ENCODE measurements at regions not wholly inside any gene's neighbourhood (a gene's known extent, or its start where the extent isn't known, plus 50 kb on each side); places are given as distances from the start of the nearest gene placed in this dataset.
"Not testable (repeated sequence)": the region's sequence is repeated elsewhere in the genome, so short reads cannot be mapped to it uniquely, and the experiment has no call there.

DNA sequence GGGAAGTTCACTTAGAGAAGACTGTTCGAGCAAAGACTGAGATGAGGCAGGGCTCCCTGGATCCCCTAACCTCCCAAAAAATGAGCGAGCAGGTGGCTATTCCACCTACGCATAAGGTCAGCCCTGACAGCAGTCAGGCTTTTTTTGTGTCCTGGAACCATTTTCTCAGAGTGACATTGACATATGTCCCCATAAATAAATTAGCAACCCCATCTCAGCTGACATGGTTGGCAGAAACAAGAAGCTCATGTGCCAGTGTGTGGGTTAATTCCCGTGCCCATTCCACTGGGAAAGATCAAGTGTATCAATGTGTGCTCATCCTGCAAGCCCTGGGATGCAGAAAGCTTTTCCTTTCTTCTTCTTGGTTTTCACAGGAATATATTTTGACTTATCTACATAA is 740.4 kb upstream of the CELF4 start:
- DNase-seq, result no peak

DNA sequence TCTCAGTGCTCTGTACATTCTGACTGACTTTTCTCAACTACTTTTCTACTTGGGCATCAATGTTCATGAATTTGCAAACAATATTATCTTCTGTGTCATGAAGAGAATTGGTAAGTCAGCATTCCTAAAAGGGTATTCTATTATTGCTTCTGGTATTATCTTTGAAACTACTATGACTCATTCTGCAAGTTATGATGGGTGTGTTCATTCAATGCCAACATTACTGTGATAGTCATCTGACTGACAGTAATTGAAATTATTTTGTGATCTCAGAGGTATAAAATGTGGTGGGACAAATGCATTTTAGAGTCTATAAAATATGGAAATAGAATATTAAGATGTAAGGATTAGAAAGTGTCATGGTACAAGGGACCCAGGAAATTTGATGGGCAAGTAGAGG is 736.0 kb upstream of the CELF4 start:
- DNase-seq, result no peak

DNA sequence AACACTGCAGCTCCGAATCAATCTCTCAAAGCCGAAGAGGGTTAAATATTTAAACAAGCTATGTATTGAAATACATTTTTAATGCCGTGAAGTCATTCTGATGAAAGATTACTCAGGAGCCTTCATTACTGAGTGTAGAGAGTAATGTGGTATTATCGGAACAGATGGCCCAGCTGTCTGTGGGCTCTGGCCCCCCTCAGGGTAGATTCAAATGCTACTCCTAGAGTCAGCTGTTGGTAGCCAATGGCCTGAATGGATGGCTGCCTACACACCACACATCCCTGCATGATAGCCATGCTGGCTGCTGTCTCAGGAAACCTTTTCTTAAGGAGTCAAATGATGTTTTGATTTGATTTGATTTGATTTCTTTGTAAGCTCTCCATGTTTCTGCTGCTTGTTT is 732.3 kb upstream of the CELF4 start:
- no peak for DNase-seq

DNA sequence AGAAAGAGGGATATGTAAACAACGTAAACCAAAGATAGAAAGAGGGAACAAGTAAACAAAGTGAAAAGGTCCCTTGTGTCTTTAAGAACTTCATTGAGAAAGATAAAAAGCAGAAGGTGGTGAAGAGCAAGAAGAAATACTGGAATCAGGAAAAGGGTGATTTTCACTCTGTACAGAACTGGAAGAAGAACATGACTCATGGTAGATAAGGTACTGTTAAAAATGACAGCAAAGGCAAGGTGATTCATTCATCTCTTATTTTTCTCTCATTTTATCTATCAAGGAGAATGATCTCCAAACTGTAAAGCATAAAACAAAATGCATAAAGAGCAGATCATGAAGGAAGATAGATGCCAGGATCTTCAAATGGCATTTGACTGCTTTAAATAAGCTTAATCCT is 724.6 kb upstream of the CELF4 start:
- DNase-seq, result no peak

DNA sequence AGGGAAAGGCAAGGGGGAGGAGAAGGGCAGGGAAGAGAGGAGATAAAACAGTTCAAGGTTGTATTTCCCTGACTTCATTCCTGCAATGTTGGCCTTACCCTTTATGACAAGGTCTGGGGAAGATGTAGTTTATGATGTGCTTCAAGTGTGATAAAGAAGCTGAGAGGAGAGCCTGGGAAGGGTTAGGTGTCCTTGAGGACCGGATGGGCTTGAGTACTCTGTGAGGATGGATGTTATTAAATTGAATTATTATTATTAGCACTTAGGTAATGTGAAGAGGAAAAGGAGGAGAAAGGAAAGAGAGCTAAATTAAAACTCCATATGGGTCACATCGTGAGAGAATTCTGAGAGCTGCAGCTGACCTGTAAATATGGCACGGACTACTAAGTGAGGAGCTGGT is 719.4 kb upstream of the CELF4 start:
- DNase-seq, result no peak

DNA sequence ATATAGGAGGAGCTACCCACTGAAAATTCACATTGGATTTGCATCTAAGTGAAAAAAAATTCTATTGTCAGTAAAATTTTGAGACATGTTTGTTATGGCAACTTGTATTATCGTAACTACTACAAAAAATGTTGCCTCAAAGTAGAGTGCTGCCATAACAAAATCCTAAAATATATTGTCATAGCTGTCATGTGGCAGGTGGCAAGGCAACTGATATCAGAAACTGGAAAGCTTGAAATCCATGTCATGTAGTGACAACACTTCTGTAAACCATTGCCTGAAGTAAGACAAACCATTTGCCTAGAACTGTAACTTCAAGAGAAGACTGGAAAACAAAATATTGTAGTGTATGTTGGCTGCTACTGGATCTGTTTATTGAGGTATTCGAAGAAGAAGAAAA is 697.5 kb upstream of the CELF4 start:
- no peak for DNase-seq

DNA sequence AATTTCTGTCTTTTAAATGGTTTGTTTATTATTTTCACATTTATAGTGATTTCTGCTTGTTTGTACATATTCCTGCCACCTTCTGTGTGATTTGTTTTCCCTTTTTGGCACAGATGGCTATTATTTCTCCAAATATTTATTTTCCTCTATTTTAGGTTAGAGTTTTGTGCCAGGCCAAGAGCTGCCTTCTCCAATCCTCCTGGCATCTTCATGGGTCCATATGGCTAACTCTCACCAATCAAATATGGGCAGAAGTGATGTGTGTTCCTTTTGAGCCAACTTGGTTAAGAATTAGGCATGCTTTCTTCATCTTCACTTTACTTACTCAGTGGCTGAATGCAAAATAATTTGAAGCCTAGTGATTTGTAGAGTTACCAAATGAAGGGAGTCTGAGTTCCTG is 697.1 kb upstream of the CELF4 start:
- DNase-seq, result no peak

DNA sequence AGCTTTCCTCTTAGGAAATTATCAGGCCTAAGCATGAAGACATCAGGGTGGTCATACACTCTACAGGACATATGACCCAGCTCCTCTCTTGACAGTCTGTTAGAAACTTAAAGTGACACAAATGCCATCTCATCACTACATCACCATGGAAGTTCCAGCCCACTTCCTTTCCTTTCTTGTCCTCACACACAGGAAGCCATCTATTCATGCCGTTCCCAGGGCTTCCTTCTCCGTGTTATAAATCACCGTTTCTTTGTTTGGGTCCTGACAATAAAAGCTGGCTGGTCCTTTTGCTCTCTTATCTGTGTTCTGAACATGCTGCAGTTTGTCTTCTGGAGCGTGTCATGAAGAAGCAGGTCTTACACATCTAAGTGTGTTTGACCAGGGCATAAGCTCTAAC is 692.1 kb upstream of the CELF4 start:
- DNase-seq, result no peak

DNA sequence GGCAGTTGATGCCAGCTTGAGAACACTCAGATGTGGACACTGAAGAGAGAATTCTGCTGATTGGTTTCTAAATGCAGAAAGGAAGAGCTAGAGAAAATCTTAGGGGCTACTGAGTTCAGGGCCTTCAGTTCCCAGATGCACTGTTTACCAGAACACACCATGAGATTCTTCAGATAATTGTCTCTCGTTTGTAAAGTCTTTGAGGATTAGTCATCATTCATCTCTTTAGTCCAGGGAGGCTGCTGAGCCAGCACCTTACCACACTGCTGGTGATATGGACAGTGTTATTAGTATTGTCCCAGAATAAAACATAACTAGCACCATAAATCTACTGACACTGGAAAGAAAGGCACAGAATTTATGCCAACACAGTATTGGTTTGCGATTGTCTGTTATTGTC is 690.8 kb upstream of the CELF4 start:
- DNase-seq, result no peak

DNA sequence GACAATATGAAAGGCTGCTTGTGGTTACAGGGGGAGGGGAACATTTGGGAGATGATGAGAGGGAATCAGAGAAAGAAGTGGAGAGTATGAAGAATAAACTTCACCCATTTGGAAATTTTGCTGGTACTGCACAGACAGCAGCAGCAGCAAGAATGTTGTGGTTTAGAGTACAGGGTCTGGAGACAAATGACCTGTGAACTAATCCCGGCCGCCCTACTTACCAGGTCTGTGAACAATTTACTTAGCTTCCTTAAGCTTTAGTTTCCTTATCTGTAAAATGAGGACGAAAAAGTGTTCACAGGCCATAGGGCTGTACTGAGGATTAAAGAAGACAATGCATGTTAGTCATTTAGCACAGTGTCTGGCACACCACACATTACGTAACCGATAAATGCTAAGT is 685.4 kb upstream of the CELF4 start:
- DNase-seq, result no peak

DNA sequence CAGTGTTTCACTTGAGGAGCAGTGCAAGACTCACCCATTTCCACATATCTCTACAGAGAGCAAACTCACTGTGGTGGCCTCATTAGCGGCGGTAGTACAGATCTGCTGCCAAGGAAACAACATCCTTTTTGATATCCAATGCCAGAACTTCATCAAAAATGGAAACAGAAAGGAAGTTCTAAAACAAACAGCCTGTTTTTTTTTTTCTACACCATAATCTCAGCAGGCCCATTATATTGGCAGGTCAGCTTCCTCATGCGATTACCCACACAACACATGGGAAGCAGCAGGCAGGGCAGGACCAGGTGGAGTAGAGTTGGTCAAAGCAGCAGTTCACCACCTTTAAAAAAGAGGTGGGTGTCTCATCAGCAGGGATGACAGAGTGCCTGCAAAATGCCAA is 678.9 kb upstream of the CELF4 start:
- no peak for DNase-seq

DNA sequence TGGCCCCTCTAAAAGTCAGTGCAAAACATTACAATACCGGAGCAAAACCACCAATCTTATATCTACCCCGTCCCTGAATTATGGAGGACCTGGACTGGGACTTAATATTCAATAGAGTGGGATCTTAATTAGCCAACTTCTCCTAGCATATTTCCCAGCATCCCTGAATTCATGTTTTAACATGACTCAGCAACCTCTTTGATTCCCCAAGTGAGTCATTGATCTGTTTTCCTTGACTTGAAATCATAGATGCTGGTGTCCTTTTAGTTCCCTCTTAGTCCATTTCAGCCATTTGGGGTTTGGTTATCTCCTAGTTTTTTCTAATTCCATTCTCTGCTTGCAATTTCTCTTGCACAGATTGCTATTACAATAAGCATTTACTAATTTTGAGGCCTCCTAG is 677.7 kb upstream of the CELF4 start:
- DNase-seq, result no peak

DNA sequence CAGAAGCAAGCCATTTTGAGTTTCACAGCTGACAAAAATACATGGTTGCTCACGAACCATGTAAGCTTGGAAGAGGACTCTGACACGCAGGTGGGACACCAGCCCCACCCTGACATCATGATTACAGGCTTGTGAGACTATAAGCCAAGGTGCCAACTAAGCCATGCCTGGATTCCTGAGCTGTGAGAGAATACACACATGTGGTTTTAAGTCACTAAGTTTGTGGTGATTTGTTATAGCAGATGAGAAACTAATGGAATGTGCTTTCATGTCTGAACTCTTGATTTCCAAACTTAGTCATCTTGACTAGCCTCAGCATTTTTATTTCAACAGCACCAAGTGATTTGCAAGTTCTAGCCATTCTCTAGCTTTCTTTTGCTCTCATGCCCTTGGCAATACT is 676.1 kb upstream of the CELF4 start:
- DNase-seq, result no peak

DNA sequence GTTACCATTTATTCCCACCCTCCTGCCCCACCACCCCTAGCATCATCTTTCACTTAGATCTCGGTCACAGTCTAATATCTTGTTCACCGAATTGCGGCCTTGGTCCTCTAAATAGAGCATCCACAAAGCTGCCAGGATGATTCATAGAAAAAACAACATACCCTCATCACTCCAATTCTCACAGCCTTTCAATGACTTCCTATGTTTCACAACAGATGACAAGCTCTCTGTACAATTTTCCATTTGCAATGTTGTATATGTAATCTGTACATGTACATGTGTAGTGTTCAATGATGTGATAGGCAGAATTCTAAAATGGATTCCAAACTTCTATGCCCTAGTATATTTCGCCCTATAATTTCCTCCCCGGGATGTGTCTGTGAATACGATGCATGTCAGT is 675.6 kb upstream of the CELF4 start:
- no peak for DNase-seq

DNA sequence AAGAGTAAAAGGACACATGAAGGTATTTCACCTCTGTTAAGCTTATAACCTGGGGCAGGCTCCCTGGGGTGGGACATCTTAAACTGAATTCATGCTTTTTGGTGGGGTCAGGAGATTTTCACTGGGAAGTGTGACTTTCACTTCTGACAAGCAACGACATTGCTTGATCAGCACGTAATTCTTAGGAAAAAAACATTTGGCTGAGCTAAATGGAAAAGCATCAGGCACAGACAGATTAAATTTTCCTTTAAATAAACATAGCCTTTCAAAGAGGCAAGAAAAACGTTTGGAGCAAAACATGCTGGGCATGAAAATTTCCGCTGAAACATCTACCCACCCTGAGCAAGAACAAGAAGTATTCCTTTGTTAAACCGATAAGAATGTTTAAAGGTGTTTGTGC is 674.0 kb upstream of the CELF4 start:
- no peak for DNase-seq

DNA sequence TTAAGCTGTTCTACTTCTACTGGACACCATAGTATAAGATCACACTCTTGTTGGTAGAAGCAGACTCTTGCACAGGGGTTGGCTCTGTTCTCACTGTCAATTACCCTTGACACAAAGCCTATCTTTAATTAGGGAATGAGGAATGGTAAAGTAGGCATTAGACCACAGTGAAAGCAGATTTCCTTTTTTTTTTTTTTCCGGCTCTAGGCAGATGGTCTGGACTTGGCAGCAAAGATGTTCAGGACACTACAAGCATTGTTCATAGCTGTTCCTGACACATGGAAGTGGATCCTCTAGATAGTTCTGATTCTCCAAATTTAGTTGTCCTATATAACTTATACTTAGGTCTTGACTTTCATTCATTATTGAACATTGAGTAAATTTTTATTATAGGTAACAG is 672.2 kb upstream of the CELF4 start:
- DNase-seq, result no peak

DNA sequence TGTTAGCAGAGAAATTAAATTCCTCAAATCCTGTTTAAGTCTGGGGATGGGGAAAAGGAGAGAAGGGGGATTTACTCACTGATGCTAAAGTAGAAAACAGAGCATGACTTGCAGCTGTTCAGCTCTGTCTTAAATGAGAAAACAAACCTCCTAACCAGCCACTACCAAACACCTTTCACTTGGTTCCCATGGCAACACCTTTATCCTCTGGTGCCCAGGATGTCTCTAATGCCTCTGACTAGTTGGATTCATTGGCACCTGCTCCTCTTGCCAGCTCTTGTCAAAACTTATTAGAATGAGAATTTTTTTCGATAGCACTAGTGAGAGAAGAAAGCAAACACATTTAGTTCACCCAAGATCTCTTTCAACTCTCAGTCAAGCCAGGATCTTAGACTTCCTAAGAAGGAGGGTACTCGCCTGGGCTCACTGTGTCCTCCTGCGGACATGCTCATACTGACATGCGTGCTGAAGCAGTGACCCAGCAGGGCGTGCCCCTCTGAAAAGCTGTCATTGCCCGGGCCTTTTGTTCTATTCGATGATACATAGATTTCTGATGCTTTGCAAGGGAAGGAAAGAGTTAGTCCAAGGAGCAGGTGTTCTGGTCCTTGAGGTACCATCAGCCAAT is 656.0 kb upstream of the CELF4 start:
- no peak for DNase-seq

DNA sequence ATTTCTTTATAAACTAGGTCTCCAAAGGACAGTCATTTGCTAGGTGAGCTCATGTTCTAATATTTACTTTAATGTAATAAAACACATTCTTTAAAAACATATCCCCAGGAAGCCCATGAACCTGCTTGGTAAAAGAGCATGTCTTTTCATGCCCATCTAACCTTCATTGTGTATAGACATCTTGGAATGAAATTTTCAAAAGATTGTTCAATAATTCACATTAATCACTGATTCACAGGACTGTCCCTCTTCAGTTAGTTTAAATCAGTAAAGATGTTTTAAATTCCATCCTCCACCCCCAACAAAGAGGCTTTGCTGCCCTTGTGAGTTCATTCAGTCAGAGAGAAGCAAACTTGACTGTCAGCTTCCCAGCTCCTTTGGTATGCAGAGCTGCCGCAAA is 633.4 kb upstream of the CELF4 start:
- DNase-seq, result no peak

DNA sequence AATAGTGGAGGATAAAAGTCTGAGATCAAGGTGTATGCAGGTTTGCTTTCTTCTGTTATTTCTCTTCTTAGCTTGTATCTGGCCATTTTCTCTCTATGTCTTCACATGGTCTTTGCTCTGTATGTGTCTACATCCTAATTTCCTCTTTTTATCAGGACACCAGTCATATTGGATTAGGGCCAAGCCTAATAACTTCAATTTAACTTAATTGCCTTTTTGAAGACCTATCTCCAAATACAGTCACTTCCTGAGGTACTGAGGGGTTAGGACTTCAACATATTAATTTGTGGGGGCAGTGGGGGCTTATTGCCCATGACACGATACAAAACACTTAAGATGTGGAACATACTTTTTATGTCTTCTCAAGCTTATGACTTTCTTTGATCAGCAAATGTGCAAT is 632.9 kb upstream of the CELF4 start:
- no peak for DNase-seq

DNA sequence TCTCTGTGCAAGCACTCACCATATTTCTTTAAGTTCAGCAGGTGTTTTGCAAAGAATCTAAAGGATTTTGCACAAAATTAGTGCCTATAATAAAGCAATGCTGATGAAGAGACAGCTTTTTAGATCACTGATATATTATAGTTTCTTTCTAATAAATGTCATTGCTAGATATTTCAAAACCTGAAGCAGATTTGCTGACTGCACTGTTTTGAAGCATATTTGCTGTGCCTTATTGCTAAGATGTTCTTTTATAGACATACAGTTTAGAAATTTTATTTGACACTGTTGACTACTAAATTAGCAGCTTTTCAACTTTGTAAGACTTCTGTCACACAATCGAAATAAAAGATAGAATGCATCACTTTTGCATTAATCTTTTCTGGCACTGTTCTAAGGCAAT is 620.9 kb upstream of the CELF4 start:
- DNase-seq, result no peak

DNA sequence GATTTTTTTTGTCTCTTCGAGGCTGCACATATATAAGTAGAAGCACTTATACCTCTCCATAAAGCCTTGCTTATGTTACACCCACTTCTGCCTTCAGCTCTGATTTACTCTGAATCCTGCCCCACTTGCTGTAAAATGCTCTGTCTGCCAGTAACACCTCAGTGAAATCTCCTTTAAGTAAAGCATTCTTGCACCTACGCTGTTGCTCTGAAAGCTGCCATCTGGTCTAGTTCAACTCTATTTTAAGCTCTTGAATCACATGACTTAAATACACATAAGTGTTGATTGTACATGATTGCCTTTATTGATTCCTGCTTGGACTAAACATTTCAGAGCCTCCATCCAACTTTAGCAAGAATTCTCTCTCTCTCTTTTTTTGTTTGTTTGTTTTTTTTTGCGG is 609.0 kb upstream of the CELF4 start:
- peak in 3 of 56 donors; percentile 0 to 9 (median 6) for DNase-seq

DNA sequence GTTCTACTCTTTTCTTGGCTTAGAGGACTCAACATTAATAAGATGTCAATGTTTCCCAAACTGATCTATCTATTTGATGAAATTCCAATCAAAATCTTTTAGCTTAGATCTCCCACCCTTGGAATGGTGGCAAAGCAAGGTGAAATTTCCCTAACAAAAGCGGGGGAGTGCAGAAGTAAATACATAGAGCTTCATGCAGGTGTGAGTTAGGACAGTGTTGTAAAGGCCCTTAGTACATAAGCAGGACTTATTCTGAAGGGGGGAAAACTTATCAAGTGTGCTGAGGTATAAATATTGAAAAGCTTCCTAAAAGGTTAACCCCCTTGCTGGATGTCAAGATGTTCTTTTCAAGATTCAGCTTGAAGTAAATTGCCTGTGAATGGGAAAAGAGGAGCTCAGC is 608.6 kb upstream of the CELF4 start:
- no peak for DNase-seq

DNA sequence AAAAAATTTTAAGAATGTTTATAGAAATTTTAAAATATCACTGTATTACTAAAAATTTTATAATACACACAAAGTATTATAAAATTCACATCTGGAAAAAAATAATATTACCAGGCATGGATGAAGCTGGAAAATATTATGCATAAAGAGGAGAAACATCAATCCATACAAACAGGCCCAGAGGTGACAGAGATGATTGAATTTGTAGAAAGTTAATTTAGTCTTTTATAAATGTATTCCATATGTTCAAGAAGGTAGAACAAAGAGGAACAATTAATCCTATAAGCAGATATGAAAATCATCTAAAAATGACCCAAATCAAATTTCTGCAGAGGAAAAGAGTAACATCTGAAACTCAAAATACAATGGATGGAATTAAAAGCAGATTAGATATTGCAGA is 605.2 kb upstream of the CELF4 start:
- no peak for DNase-seq

DNA sequence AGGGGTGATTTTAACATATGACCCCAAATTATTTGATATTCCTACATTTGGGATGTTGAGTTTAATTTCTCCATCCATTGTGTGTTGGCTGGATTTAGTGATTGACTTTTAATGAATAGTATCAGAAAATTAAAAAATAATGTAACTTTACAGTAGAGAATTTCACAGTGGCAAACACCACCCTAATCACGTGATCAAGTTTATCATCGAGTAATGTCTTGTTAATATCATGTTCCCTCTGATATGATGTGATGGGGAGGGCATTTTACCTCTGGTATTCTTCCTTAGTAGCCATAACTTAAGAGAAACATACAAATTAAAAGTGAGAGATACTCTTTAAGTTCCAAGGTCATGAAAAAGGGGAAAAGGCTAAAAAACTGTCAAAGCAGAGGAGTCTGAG is 602.0 kb upstream of the CELF4 start:
- no peak for DNase-seq

DNA sequence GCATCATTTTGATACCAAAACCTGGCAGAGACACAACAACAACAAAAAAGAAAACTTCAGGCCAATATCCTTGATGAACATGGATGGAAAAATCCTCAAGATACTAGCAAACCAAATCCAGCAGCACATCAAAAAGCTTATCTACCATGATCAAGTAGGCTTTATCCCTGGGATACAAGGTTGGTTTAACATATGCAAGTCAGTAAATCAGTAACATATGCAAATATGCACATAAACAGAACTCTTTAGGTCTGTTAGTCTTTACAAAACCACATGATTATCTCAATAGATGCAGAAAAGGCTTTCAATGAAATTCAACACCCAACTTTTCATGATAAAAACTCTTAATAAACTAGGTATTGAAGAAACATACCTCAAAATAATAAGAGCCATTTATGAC is 587.5 kb upstream of the CELF4 start:
- not testable (repeated sequence) for DNase-seq
